Psoas muscle (tissue), 7 donors: ENCODE measurements at regions not wholly inside any gene's neighbourhood (a gene's known extent, or its start where the extent isn't known, plus 50 kb on each side); places are given as distances from the start of the nearest gene placed in this dataset.
"Not testable (repeated sequence)": the region's sequence is repeated elsewhere in the genome, so short reads cannot be mapped to it uniquely, and the experiment has no call there.

Experiments
- ATAC-seq, 4 donors: fragments of 200-7000 bp; cut with Tn5 transposase; one replicate each; pipeline ENCODE4 v1.9.1; 2020; ENCODE audit warnings: moderate library complexity in 3 of 4, mild to moderate bottlenecking in 2 of 4
- DNase-seq, 2 donors: peaks; one replicate each; pipeline ENCODE4 v3.0.0-alpha.2; 2020
- H3K27ac ChIP-seq: fragments of 200-600 bp; one replicate; pipeline ENCODE4 v1.8.0; 2022
- H3K27me3 ChIP-seq, 3 donors: fragments of 200-600 bp in 1 of 3; one replicate each; pipeline versions ENCODE4 v1.6.1 to v1.8.0; 2013 to 2022; ENCODE audit warnings: low read length in 2 of 3, mild to moderate bottlenecking in 2 of 3, moderate library complexity in 1 of 3; ENCODE audit not compliant: insufficient read depth in 3 of 3
- H3K36me3 ChIP-seq, 2 donors: fragments of 200-600 bp in 1 of 2; one replicate each; pipeline versions ENCODE4 v1.6.1 to v1.8.0; 2013 to 2022; ENCODE audit warnings: low read depth in 1 of 2, mild to moderate bottlenecking in 1 of 2, moderate library complexity in 1 of 2; ENCODE audit not compliant: insufficient read depth in 1 of 2
- H3K4me1 ChIP-seq: fragments of 200-600 bp; one replicate; pipeline ENCODE4 v1.8.0; 2022
- H3K4me3 ChIP-seq: fragments of 200-600 bp; one replicate; pipeline ENCODE4 v1.8.0; 2022; ENCODE audit warnings: mild to moderate bottlenecking
- H3K9me3 ChIP-seq: fragments of 200-600 bp; one replicate; pipeline ENCODE4 v1.8.0; 2022
- WGBS, 3 donors: extraction: QIAGEN DNeasy Blood & Tissue Kit; methylation state at CpG; one replicate each; pipeline versions ENCODE4 v1.1.6 to v1.1.7; 2013; 5-methylcytosine and 5-hydroxymethylcytosine counted together
- intact Hi-C, 2 donors: fragments of 100-400 bp; cut with DNase I; formaldehyde crosslinking; loops; one replicate each; pipeline versions ENCODE4 v1.11.0 to v1.14.2; 2022
- TF ChIP-seq, protein P1 (sequence below): fragments of 200-600 bp; IDR thresholded peaks from one replicate; pipeline ENCODE4 v1.8.0; 2022; ENCODE audit warnings: antibody characterized with exemption
- donor health status: healthy with polysubstance abuse.
- donor health status: DM: no; HTN: no; CAD: no; lungs with moderate emphysema.
- donor health status: Bipolar disorder and iron deficiency.
- donor health status: healthy.
- donor health status: DM: yes; HTN: yes; CAD: no.
- donor health status: DM: no; HTN: no; CAD: no.
- donor health status: DM: yes; HTN: yes; CAD: no.

GRCh38 chrX:27136325-27136724, 326.8 kb downstream of the PPP4R3C start:
- TF ChIP-seq, protein P1, sequence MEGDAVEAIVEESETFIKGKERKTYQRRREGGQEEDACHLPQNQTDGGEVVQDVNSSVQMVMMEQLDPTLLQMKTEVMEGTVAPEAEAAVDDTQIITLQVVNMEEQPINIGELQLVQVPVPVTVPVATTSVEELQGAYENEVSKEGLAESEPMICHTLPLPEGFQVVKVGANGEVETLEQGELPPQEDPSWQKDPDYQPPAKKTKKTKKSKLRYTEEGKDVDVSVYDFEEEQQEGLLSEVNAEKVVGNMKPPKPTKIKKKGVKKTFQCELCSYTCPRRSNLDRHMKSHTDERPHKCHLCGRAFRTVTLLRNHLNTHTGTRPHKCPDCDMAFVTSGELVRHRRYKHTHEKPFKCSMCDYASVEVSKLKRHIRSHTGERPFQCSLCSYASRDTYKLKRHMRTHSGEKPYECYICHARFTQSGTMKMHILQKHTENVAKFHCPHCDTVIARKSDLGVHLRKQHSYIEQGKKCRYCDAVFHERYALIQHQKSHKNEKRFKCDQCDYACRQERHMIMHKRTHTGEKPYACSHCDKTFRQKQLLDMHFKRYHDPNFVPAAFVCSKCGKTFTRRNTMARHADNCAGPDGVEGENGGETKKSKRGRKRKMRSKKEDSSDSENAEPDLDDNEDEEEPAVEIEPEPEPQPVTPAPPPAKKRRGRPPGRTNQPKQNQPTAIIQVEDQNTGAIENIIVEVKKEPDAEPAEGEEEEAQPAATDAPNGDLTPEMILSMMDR = no peak
- H3K4me1 ChIP-seq = no peaks in the 10 kb centered on the region
- WGBS, 3 donors = 49 to 65% (median 63%) methylated on average over 1 of the region's 1 CpG
- H3K27ac ChIP-seq = no peak overlapping the region
- no peaks in the 10 kb centered on the region for H3K27me3 ChIP-seq
- H3K4me3 ChIP-seq = no peak overlapping the region
- DNase-seq (no peak), ATAC-seq (no peak)
- H3K9me3 ChIP-seq = no peaks in the 10 kb centered on the region
- no peaks in the 10 kb centered on the region for H3K36me3 ChIP-seq
- intact Hi-C loops = no loop called here

DNA sequence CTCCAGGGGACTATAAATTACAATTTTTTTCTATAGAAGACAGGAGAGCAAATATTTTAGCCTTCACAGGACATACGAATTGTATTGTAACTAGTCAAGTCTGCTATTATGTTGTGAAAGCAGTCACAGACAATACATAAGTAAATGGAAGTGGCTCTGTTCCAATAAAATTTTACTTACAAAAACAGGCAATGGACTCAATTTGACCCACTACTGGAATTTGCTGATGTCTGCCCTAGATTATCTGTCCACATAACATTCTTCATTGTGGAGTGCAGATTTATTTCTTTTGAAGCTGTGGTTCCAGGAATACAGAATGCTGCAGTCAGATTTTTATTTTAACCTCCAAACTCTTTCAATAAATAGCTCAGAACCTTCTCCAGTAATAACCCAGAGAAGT, 330.3 kb downstream of the PPP4R3C start:
- H3K4me3 ChIP-seq = no peak overlapping the region
- H3K27me3 ChIP-seq = no peaks in the 10 kb centered on the region
- intact Hi-C loops = no loop called here
- no peak for ATAC-seq
- no peaks in the 10 kb centered on the region for H3K4me1 ChIP-seq
- 41 to 54% (median 48%) methylated on average over 1 of the region's 1 CpG for WGBS, 3 donors
- H3K36me3 ChIP-seq = no peaks in the 10 kb centered on the region
- no peaks in the 10 kb centered on the region for H3K9me3 ChIP-seq
- TF ChIP-seq, protein P1 = no peak
- H3K27ac ChIP-seq = no peak overlapping the region
- DNase-seq = no peak

- DNase-seq, H3K27ac ChIP-seq, ATAC-seq, H3K4me3 ChIP-seq, H3K4me1 ChIP-seq, H3K27me3 ChIP-seq, intact Hi-C loops, H3K9me3 ChIP-seq, H3K36me3 ChIP-seq: not testable (repeated sequence)
- WGBS, 3 donors = 39 to 49% (median 43%) methylated on average over 10 to 11 of the region's 11 CpGs
Observed at GRCh38 chrX:27087176-27087575, 376.0 kb downstream of the PPP4R3C start.

- no peaks in the 10 kb centered on the region for H3K36me3 ChIP-seq
- no peak overlapping the region for H3K27ac ChIP-seq
- no peaks in the 10 kb centered on the region for H3K4me1 ChIP-seq
- H3K9me3 ChIP-seq = no peaks in the 10 kb centered on the region
- TF ChIP-seq, protein P1 = no peak
- intact Hi-C loops = no loop called here
- ATAC-seq = no peak
- no peak overlapping the region for H3K4me3 ChIP-seq
- H3K27me3 ChIP-seq = no peaks in the 10 kb centered on the region
- 64 to 79% (median 74%) methylated on average over 1 of the region's 1 CpG for WGBS, 3 donors
- DNase-seq = no peak
Observed at GRCh38 chrX:27086237-27086636, 376.9 kb downstream of the PPP4R3C start.

GRCh38 chrX:27085346-27085745, 377.8 kb downstream of the PPP4R3C start:
- ATAC-seq = no peak
- 43 to 56% (median 46%) methylated on average over 4 of the region's 4 CpGs for WGBS, 3 donors
- H3K4me1 ChIP-seq = no peaks in the 10 kb centered on the region
- H3K4me3 ChIP-seq = no peak overlapping the region
- no peak for DNase-seq
- intact Hi-C loops = no loop called here
- TF ChIP-seq, protein P1 = no peak
- no peaks in the 10 kb centered on the region for H3K36me3 ChIP-seq
- H3K9me3 ChIP-seq = no peaks in the 10 kb centered on the region
- H3K27me3 ChIP-seq = no peaks in the 10 kb centered on the region
- H3K27ac ChIP-seq = no peak overlapping the region
